Mesenchymal stem cell (in vitro differentiated cells and primary cell): ENCODE measurements at regions not wholly inside any gene's neighbourhood (a gene's known extent, or its start where the extent isn't known, plus 50 kb on each side); places are given as distances from the start of the nearest gene placed in this dataset.
A peak's percentile ranks its signal among the peaks of the same experiment; 100 is the strongest.

Experiments used
- DNase-seq: peaks from one replicate; pipeline ENCODE4 v3.0.0-alpha.2; 2013
- H2AFZ ChIP-seq: one replicate; pipeline ENCODE4 v1.6.1; 2013; ENCODE audit warnings: low read depth, mild to moderate bottlenecking, control low read depth, inconsistent platforms, low read length, moderate library complexity
- H2AK5ac ChIP-seq: 2 replicates; pipeline ENCODE4 v1.6.1; 2013; ENCODE audit warnings: low read length, moderate library complexity, mild to moderate bottlenecking, inconsistent platforms; ENCODE audit not compliant: severe bottlenecking
- H2BK120ac ChIP-seq: one replicate; pipeline ENCODE4 v1.6.1; 2013; ENCODE audit warnings: low read depth, mild to moderate bottlenecking, inconsistent platforms, low read length, moderate library complexity
- H2BK12ac ChIP-seq, 2 experiments: one replicate each; pipeline ENCODE4 v1.6.1; 2013; ENCODE audit warnings: inconsistent platforms in 2 of 2, low read length in 2 of 2, mild to moderate bottlenecking in 2 of 2, moderate library complexity in 2 of 2, control low read depth in 1 of 2
- H2BK15ac ChIP-seq: one replicate; pipeline ENCODE4 v1.6.1; 2013; ENCODE audit warnings: mild to moderate bottlenecking, low read depth, inconsistent platforms; ENCODE audit not compliant: poor library complexity, severe bottlenecking
- H2BK5ac ChIP-seq: 2 replicates; pipeline ENCODE4 v1.6.1; 2013; ENCODE audit warnings: low read depth, mild to moderate bottlenecking, low read length, control low read depth, inconsistent platforms; ENCODE audit not compliant: poor library complexity, severe bottlenecking
- H3K14ac ChIP-seq, 2 experiments: one replicate each; pipeline ENCODE4 v1.6.1; 2013; ENCODE audit warnings: inconsistent platforms in 2 of 2, low read length in 2 of 2, control low read depth in 1 of 2, mild to moderate bottlenecking in 1 of 2, moderate library complexity in 1 of 2
- H3K18ac ChIP-seq, 2 experiments: one replicate each; pipeline ENCODE4 v1.6.1; 2013; ENCODE audit warnings: inconsistent platforms in 2 of 2, low read length in 2 of 2, control low read depth in 1 of 2, low read depth in 1 of 2, mild to moderate bottlenecking in 1 of 2
- H3K23ac ChIP-seq, 2 experiments: one replicate each; pipeline ENCODE4 v1.6.1; 2013; ENCODE audit warnings: inconsistent platforms in 2 of 2, low read length in 2 of 2, mild to moderate bottlenecking in 2 of 2, moderate library complexity in 2 of 2, control low read depth in 1 of 2
- H3K27ac ChIP-seq: 2 replicates; pipeline ENCODE4 v1.5.1; 2013; ENCODE audit warnings: mild to moderate bottlenecking, moderate library complexity, low read length, control low read depth, inconsistent platforms; ENCODE audit not compliant: poor library complexity, severe bottlenecking
- H3K27me3 ChIP-seq, 2 experiments: 2 replicates each; pipeline versions ENCODE4 v1.6.1 to v1.7.0; 2013; ENCODE audit warnings: low read length in 2 of 2, mild to moderate bottlenecking in 2 of 2, moderate library complexity in 2 of 2, control low read depth in 1 of 2, inconsistent platforms in 1 of 2; ENCODE audit not compliant: control insufficient read depth in 1 of 2, insufficient read depth in 1 of 2
- H3K36me3 ChIP-seq, 2 experiments: 2 replicates each; pipeline versions ENCODE4 v1.6.1 to v1.7.0; 2013; ENCODE audit warnings: low read length in 2 of 2, control low read depth in 1 of 2, inconsistent platforms in 1 of 2, low read depth in 1 of 2, mild to moderate bottlenecking in 1 of 2; ENCODE audit not compliant: insufficient read depth in 2 of 2, control insufficient read depth in 1 of 2
- H3K4ac ChIP-seq, 2 experiments: one replicate each; pipeline ENCODE4 v1.6.1; 2013; ENCODE audit warnings: inconsistent platforms in 2 of 2, low read length in 2 of 2, mild to moderate bottlenecking in 2 of 2, moderate library complexity in 2 of 2, control low read depth in 1 of 2, low read depth in 1 of 2
- H3K4me1 ChIP-seq: 2 replicates; pipeline ENCODE4 v1.6.1; 2013; ENCODE audit warnings: low read depth, low read length, control low read depth; ENCODE audit not compliant: control insufficient read depth, insufficient read depth
- H3K4me2 ChIP-seq: 2 replicates; pipeline ENCODE4 v1.6.1; 2013; ENCODE audit warnings: low read length, mild to moderate bottlenecking, inconsistent platforms; ENCODE audit not compliant: poor library complexity, severe bottlenecking
- H3K4me3 ChIP-seq, 2 experiments: 2 replicates each; pipeline versions ENCODE4 v1.5.1 to v1.7.0; 2013; ENCODE audit warnings: low read length in 2 of 2, mild to moderate bottlenecking in 2 of 2, control low read depth in 1 of 2, low read depth in 1 of 2; ENCODE audit not compliant: insufficient read depth in 1 of 2
- H3K79me1 ChIP-seq: replicated peaks from 2 replicates; pipeline ENCODE4 v1.6.1; 2013; ENCODE audit warnings: mild to moderate bottlenecking, control low read depth, low read length, inconsistent platforms; ENCODE audit not compliant: poor library complexity, severe bottlenecking
- H3K9ac ChIP-seq: 2 replicates; pipeline ENCODE4 v1.7.0; 2013; ENCODE audit warnings: mild to moderate bottlenecking, low read length, moderate library complexity
- H3K9me3 ChIP-seq: 2 replicates; pipeline ENCODE4 v1.7.0; 2013; ENCODE audit warnings: mild to moderate bottlenecking, low read length; ENCODE audit not compliant: control insufficient read depth
- H4K8ac ChIP-seq: one replicate; pipeline ENCODE4 v1.6.1; 2013; ENCODE audit warnings: inconsistent platforms, mild to moderate bottlenecking, low read length, moderate library complexity
- H4K91ac ChIP-seq: one replicate; pipeline ENCODE4 v1.6.1; 2013; ENCODE audit warnings: mild to moderate bottlenecking, low read length, inconsistent platforms
- WGBS: methylation state at CpG from one replicate; pipeline ENCODE4 v1.1.7; 2013; ENCODE audit warnings: mixed read lengths; 5-methylcytosine and 5-hydroxymethylcytosine counted together

DNA sequence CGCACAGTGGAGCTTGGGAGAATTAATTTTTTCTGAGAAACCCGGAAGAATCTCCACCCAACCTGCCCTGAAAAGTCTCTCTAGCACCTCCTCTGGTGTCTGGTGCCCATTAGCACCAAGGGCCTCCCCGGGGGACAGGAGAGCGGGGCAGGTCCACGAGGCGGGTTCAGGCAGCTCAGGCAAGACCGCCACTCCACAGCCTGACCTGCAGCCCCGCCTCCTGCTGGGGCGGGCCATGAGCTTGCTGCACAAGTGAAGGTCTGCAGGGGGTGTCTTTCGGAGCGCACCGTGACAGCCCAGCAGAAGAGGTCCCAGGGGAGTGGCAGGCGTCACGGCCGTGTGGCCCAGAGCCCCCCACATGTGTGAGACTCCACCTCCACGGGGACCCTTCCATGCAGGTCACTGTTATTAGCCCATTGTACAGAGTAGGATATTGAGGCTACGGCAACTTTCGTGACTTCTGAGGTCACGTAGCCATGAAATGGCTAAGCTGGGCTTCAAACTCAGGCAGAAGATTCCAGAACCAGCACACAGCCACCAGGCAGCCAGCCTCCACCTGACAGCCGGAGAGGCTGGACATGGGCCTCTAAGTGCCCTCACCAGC lies 63.9 kb upstream of the SLCO4A1 start:
- no peaks in the 10 kb centered on the region for H3K79me1 ChIP-seq
- H4K91ac ChIP-seq, result no peak overlapping the region
- H3K4me1 ChIP-seq, result no peaks in the 10 kb centered on the region
- H2AFZ ChIP-seq, result no peak overlapping the region
- no peak for DNase-seq
- no peak overlapping the region for H3K4ac ChIP-seq
- no peak overlapping the region for H4K8ac ChIP-seq
- no peaks in the 10 kb centered on the region for H3K36me3 ChIP-seq
- no peak overlapping the region for H3K4me2 ChIP-seq
- no peak overlapping the region for H2BK15ac ChIP-seq
- no peak overlapping the region for H2AK5ac ChIP-seq
- no peak overlapping the region for H2BK12ac ChIP-seq
- H2BK5ac ChIP-seq, result no peak overlapping the region
- H3K18ac ChIP-seq, result no peak overlapping the region
- H3K14ac ChIP-seq, result no peak overlapping the region
- 71% methylated on average over 18 of the region's 20 CpGs for WGBS
- no peak overlapping the region for H3K27ac ChIP-seq
- H3K9me3 ChIP-seq, result no peaks in the 10 kb centered on the region
- H3K9ac ChIP-seq, result no peak overlapping the region
- H2BK120ac ChIP-seq, result no peak overlapping the region
- no peak overlapping the region for H3K4me3 ChIP-seq
- no peak overlapping the region for H3K23ac ChIP-seq
- H3K27me3 ChIP-seq, result peaks cover 58 to 96% of the 10 kb centered on the region in 2 experiments

DNA sequence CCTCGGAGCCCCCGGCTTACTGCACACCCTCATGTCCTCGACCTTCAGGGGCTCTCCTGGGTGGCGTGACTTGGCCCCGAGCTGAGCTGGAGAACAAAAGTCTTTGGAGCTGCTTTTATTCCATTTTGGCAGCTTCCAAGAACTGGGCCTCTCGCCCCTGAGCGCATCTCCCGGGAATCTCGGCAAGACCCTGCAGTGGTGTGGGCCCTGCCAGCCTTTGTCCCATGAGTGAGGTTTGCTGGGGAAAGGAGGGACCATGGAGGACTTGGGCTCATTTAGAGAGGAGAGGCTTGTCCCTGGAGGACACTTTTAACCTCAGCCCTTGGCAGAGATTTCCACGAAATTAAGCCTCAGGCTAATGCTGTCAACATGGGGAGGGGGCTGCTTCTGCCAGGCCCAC lies 62.3 kb upstream of the SLCO4A1 start:
- H2AFZ ChIP-seq, result no peak overlapping the region
- no peaks in the 10 kb centered on the region for H3K36me3 ChIP-seq
- H3K18ac ChIP-seq, result no peak overlapping the region
- H3K4me1 ChIP-seq, result no peaks in the 10 kb centered on the region
- H2BK120ac ChIP-seq, result no peak overlapping the region
- H3K23ac ChIP-seq, result no peak overlapping the region
- H2AK5ac ChIP-seq, result no peak overlapping the region
- no peak overlapping the region for H3K14ac ChIP-seq
- WGBS, result 70% methylated on average over 10 of the region's 10 CpGs
- no peak overlapping the region for H4K8ac ChIP-seq
- H3K4me3 ChIP-seq, result no peak overlapping the region
- H3K4ac ChIP-seq, result no peak overlapping the region
- H3K9me3 ChIP-seq, result no peaks in the 10 kb centered on the region
- DNase-seq, result no peak
- no peak overlapping the region for H4K91ac ChIP-seq
- H2BK15ac ChIP-seq, result no peak overlapping the region
- H2BK5ac ChIP-seq, result no peak overlapping the region
- H3K4me2 ChIP-seq, result no peak overlapping the region
- H3K27me3 ChIP-seq, result peaks cover 56 to 96% of the 10 kb centered on the region in 2 experiments
- no peak overlapping the region for H2BK12ac ChIP-seq
- H3K79me1 ChIP-seq, result no peaks in the 10 kb centered on the region
- H3K27ac ChIP-seq, result no peak overlapping the region
- no peak overlapping the region for H3K9ac ChIP-seq

DNA sequence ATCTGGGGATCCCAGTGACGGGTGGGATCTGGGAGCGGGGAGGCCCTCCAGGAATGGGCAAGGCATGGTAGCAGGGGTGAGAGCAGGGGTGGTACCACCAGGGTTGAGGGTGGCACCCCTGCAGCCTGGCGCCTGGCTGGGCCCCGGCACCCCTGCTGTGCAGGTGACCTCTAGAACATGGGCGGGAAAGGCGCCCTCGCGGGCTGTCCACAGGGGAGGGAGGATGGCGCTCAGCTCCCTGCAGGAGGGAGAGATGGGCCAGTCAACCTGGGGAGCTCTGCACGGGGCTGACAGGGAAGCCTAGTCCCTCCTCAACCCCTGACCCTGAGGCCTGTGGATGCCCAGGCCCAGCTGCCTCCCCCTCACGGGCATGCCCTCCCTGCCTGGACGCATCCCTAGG lies 61.6 kb upstream of the SLCO4A1 start:
- Histone ChIP-seq H3K4ac (no peak overlapping the region), H3K4me3 (no peak overlapping the region), H3K9me3 (no peaks in the 10 kb centered on the region), H3K9ac (no peak overlapping the region), H2AK5ac (no peak overlapping the region), H2BK120ac (no peak overlapping the region), H4K8ac (no peak overlapping the region), H3K4me1 (no peaks in the 10 kb centered on the region), H4K91ac (no peak overlapping the region), H3K4me2 (no peak overlapping the region), H3K18ac (no peak overlapping the region), H3K27me3 (peaks cover 53 to 90% of the 10 kb centered on the region in 2 experiments), H2AFZ (no peak overlapping the region), H2BK12ac (no peak overlapping the region), H2BK5ac (no peak overlapping the region), H3K23ac (no peak overlapping the region), H3K14ac (no peak overlapping the region), H3K27ac (no peak overlapping the region), H3K36me3 (no peaks in the 10 kb centered on the region), H3K79me1 (no peaks in the 10 kb centered on the region), H2BK15ac (no peak overlapping the region)
- WGBS, result 87% methylated on average over 12 of the region's 12 CpGs
- DNase-seq, result no peak

DNA sequence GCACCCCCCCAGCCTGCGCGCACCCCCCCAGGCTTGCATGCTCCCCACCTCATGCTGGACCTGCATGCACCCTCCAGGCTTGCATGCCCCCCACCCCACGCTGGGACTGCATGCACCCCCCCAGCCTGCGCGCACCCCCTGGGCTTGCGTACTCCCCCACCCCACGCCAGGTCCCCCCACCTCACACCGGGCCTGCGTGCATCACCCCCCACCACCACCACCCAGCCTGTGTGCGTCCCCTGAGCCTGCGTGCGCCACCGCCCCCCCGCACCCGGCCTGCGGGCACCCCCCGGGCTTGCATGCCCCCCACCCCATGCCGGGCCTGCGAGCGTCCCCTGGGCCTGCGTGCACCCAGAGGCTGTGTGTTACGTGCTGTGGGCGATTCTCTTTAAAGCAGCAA lies 61.0 kb upstream of the SLCO4A1 start:
- no peak overlapping the region for H2BK12ac ChIP-seq
- WGBS, result 92% methylated on average over 19 of the region's 23 CpGs
- H2BK120ac ChIP-seq, result no peak overlapping the region
- H3K27me3 ChIP-seq, result peaks cover 47 to 89% of the 10 kb centered on the region in 2 experiments
- no peak overlapping the region for H4K91ac ChIP-seq
- no peak overlapping the region for H3K23ac ChIP-seq
- no peak overlapping the region for H2AK5ac ChIP-seq
- H3K4me2 ChIP-seq, result no peak overlapping the region
- peak overlapping the region in 1 of 2 experiments; percentile 5 for H3K4me3 ChIP-seq
- H2BK5ac ChIP-seq, result no peak overlapping the region
- H4K8ac ChIP-seq, result no peak overlapping the region
- H3K79me1 ChIP-seq, result no peaks in the 10 kb centered on the region
- no peaks in the 10 kb centered on the region for H3K9me3 ChIP-seq
- no peak overlapping the region for H3K4ac ChIP-seq
- H2BK15ac ChIP-seq, result no peak overlapping the region
- no peaks in the 10 kb centered on the region for H3K4me1 ChIP-seq
- H3K27ac ChIP-seq, result no peak overlapping the region
- H3K9ac ChIP-seq, result no peak overlapping the region
- no peak overlapping the region for H2AFZ ChIP-seq
- H3K14ac ChIP-seq, result no peak overlapping the region
- no peak overlapping the region for H3K18ac ChIP-seq
- DNase-seq, result no peak
- H3K36me3 ChIP-seq, result no peaks in the 10 kb centered on the region
